SU-DHL-6 (cell line): ENCODE measurements at regions not wholly inside any gene's neighbourhood (a gene's known extent, or its start where the extent isn't known, plus 50 kb on each side); places are given as distances from the start of the nearest gene placed in this dataset.

Experiments used
- H2AFZ ChIP-seq: fragments of 200-600 bp; sonication (generic); 2 replicates; pipeline ENCODE4 v1.6.1; 2014; ENCODE audit warnings: low read depth, mild to moderate bottlenecking, moderate library complexity, mixed read lengths, antibody characterized with exemption, low read length; ENCODE audit not compliant: severe bottlenecking
- H3F3A ChIP-seq: fragments of 200-600 bp; shearing (Covaris generic); 2 replicates; pipeline ENCODE4 v1.6.0; 2016; ENCODE audit warnings: antibody characterized with exemption, mild to moderate bottlenecking; ENCODE audit not compliant: insufficient read depth
- H3K27ac ChIP-seq: fragments of 200-600 bp; sonication (generic); 2 replicates; pipeline ENCODE4 v1.5.1; 2016; ENCODE audit warnings: low read depth, mild to moderate bottlenecking, low read length, moderate library complexity, mixed read lengths
- H3K27me3 ChIP-seq: fragments of 200-600 bp; sonication (generic), shearing (Covaris generic); 2 replicates; pipeline ENCODE4 v1.6.0; 2014; ENCODE audit warnings: mild to moderate bottlenecking, low read length
- H3K36me3 ChIP-seq: fragments of 200-600 bp; sonication (generic); 2 replicates; pipeline ENCODE4 v1.6.1; 2014; ENCODE audit warnings: mild to moderate bottlenecking, low read length, mixed read lengths
- H3K4me2 ChIP-seq: fragments of 300-600, 200-600 bp; shearing (Covaris generic), sonication (generic); 2 replicates; pipeline ENCODE4 v1.6.0; 2014; ENCODE audit warnings: low read length, low read depth, mild to moderate bottlenecking; ENCODE audit not compliant: poor library complexity, severe bottlenecking
- H3K4me3 ChIP-seq: fragments of 200-600 bp; sonication (generic); 2 replicates; pipeline ENCODE4 v1.5.1; 2014; ENCODE audit warnings: antibody characterized with exemption, low read length, mild to moderate bottlenecking, mixed read lengths; ENCODE audit not compliant: insufficient read depth, poor library complexity, severe bottlenecking
- H3K79me2 ChIP-seq: fragments of 200-600 bp; sonication (generic); 2 replicates; pipeline ENCODE4 v1.6.1; 2014; ENCODE audit warnings: mild to moderate bottlenecking, low read length, moderate library complexity; ENCODE audit not compliant: insufficient read depth
- H3K9ac ChIP-seq: fragments of 200-600 bp; sonication (generic); 2 replicates; pipeline ENCODE4 v1.7.0; 2014; ENCODE audit warnings: mild to moderate bottlenecking, low read length
- H3K9me2 ChIP-seq: fragments of 200-600 bp; sonication (generic); replicated peaks from 2 replicates; pipeline ENCODE4 v1.6.1; 2014; ENCODE audit warnings: low read length; ENCODE audit not compliant: insufficient read depth
- H3K9me3 ChIP-seq: fragments of 200-600 bp; sonication (generic); 2 replicates; pipeline ENCODE4 v1.6.1; 2014; ENCODE audit warnings: low read length, mixed read lengths; ENCODE audit not compliant: insufficient read depth
- H4K20me1 ChIP-seq: fragments of 200-600 bp; sonication (generic); 2 replicates; pipeline ENCODE4 v1.6.1; 2014; ENCODE audit warnings: low read depth, mild to moderate bottlenecking, antibody characterized with exemption, low read length, moderate library complexity, mixed read lengths
- EZH2phosphoT487 ChIP-seq: fragments of 200-600 bp; sonication (generic), shearing (Covaris generic); conservative IDR thresholded peaks from 2 replicates; pipeline ENCODE4 v1.6.1; 2018; ENCODE audit warnings: mild to moderate bottlenecking, antibody characterized with exemption, low read length, moderate library complexity, mixed read lengths
- TF ChIP-seq, protein P1 (sequence below): fragments of 200-600 bp; sonication (generic); IDR thresholded peaks from one replicate; pipeline ENCODE4 v1.5.1; 2017; ENCODE audit warnings: antibody characterized with exemption, mild to moderate bottlenecking, low read length, moderate library complexity; ENCODE audit not compliant: insufficient read depth, poor library complexity, severe bottlenecking

DNA sequence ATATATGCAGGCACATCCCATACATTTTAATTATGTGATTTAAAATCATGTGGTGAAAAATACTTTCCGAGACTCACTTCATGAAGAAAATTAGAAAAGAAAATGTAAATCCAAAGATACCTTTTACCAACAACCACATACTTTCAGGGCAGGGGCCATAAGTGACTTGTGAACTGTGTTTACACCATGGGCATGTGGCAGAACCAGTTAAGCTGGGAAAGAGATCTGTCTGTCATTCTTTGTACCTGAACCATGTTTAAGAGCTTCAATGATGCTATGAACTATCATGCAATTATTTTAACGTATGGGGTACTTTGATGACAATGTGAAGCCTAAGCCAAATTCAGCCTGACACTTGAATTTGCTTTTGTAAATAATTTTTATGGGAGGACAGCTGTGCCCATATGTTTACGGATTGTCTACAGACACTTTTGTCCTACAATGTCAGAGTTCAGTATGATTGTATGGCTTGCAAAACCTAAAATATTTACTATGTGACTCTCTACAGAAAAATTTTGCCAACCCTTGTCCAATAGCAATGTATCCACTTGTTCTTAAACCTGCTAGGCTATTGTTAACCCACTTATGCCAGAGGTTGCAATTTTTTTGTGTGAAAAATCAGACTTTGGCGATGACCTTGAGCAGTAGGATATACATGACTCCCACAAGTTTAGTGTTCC, 654.6 kb downstream of the TNS3 start:
- H2AFZ ChIP-seq = no peak overlapping the region
- no peaks in the 10 kb centered on the region for H4K20me1 ChIP-seq
- H3K4me2 ChIP-seq = no peak overlapping the region
- no peaks in the 10 kb centered on the region for H3K9me2 ChIP-seq
- no peaks in the 10 kb centered on the region for H3K27me3 ChIP-seq
- no peaks in the 10 kb centered on the region for H3K79me2 ChIP-seq
- H3K27ac ChIP-seq = no peak overlapping the region
- no peak overlapping the region for H3K9ac ChIP-seq
- TF ChIP-seq, protein P1, sequence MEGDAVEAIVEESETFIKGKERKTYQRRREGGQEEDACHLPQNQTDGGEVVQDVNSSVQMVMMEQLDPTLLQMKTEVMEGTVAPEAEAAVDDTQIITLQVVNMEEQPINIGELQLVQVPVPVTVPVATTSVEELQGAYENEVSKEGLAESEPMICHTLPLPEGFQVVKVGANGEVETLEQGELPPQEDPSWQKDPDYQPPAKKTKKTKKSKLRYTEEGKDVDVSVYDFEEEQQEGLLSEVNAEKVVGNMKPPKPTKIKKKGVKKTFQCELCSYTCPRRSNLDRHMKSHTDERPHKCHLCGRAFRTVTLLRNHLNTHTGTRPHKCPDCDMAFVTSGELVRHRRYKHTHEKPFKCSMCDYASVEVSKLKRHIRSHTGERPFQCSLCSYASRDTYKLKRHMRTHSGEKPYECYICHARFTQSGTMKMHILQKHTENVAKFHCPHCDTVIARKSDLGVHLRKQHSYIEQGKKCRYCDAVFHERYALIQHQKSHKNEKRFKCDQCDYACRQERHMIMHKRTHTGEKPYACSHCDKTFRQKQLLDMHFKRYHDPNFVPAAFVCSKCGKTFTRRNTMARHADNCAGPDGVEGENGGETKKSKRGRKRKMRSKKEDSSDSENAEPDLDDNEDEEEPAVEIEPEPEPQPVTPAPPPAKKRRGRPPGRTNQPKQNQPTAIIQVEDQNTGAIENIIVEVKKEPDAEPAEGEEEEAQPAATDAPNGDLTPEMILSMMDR = no peak
- no peak for TF ChIP-seq EZH2phosphoT487
- H3F3A ChIP-seq = no peaks in the 10 kb centered on the region
- no peaks in the 10 kb centered on the region for H3K9me3 ChIP-seq
- H3K36me3 ChIP-seq = no peaks in the 10 kb centered on the region
- no peak overlapping the region for H3K4me3 ChIP-seq

DNA sequence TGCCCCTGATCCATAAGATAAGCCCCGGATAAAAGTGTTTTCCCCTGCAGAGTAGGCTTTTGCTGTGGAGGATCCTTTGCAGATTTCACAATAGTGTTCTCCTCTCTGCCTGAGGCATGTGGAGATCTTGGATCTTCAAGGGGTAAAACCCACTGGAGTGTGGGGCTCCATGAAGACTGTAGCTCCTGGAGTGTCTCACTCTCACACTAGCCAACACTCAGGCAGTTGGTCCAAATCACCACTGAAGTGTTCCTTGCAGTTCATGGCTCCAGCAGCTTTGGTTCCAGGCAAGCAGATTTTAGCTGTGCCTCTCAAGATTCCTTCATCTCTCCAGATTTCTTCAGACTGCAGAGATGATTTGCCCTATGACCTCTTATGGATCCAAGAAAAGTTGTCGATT, 665.3 kb downstream of the TNS3 start:
- Histone ChIP-seq H3K9ac (no peak overlapping the region), H3K4me3 (no peak overlapping the region), H3K27ac (no peak overlapping the region), H3K9me3 (no peaks in the 10 kb centered on the region), H3K79me2 (no peaks in the 10 kb centered on the region), H3K4me2 (no peak overlapping the region), H3K36me3 (no peaks in the 10 kb centered on the region), H2AFZ (no peak overlapping the region), H3K27me3 (no peaks in the 10 kb centered on the region), H3K9me2 (no peaks in the 10 kb centered on the region), H4K20me1 (no peaks in the 10 kb centered on the region), H3F3A (no peaks in the 10 kb centered on the region)
- TF ChIP-seq, protein P1 = no peak
- no peak for TF ChIP-seq EZH2phosphoT487

DNA sequence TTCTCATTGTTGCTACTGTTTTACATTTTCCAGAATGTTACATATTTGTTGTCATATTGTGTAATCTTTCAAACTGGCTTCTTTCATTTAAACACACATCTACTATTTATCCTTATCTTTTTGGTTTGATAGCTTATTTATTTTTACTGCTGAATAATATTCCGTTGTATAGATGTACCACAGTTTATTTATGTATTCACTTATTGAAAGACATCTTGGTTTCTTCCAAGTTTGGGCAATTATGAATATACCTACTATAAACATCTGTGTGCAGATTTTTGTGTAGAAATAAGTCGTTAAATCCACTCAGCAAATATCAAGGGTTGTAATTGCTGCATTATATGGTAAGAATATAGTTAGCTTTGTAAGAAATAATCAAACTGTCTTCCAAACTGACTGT, 669.2 kb downstream of the TNS3 start:
- TF ChIP-seq, protein P1 = no peak
- TF ChIP-seq EZH2phosphoT487 = no peak
- Histone ChIP-seq H3K36me3 (no peaks in the 10 kb centered on the region), H3K27me3 (no peaks in the 10 kb centered on the region), H3K27ac (no peak overlapping the region), H3K9ac (no peak overlapping the region), H3K4me2 (no peak overlapping the region), H3K9me2 (no peaks in the 10 kb centered on the region), H3K4me3 (no peak overlapping the region), H3K9me3 (no peaks in the 10 kb centered on the region), H2AFZ (no peak overlapping the region), H3F3A (no peaks in the 10 kb centered on the region), H4K20me1 (no peaks in the 10 kb centered on the region), H3K79me2 (no peaks in the 10 kb centered on the region)
